ENCODE measurements at regions not wholly inside any gene's neighbourhood (a gene's known extent, or its start where the extent isn't known, plus 50 kb on each side); places are given as distances from the start of the nearest gene placed in this dataset.
A peak's percentile ranks its signal among the peaks of the same experiment; 100 is the strongest.

GRCh38 chr11:24390762-24391161 lies 106.1 kb upstream of the LUZP2 start:
- H3K4me3 ChIP-seq: no peak overlapping the region

GRCh38 chr11:24391167-24391566 lies 105.7 kb upstream of the LUZP2 start:
- no peaks in the 10 kb centered on the region for H3K4me1 ChIP-seq (ENCODE audit: low read depth)
- no peak overlapping the region for H3K27ac ChIP-seq
- peak in 1 of 2 donors; percentile 60 for DNase-seq (ENCODE audit: low read depth in 1 of 2, low spot score in 1 of 2)
- no peak for TF ChIP-seq CTCF (IDR thresholded peaks at IDR 0.05; ENCODE audit: low read depth, low read length)
- no peak overlapping the region for H3K4me3 ChIP-seq
- H3K27me3 ChIP-seq: no peaks in the 10 kb centered on the region
- H3K9me3 ChIP-seq (ENCODE audit: low read depth): no peaks in the 10 kb centered on the region
- no peaks in the 10 kb centered on the region for H3K36me3 ChIP-seq

More at GRCh38 chr11:24390762-24391161, 106.1 kb upstream of the LUZP2 start:
- H3K27me3 ChIP-seq: no peaks in the 10 kb centered on the region
- TF ChIP-seq CTCF (IDR thresholded peaks at IDR 0.05; ENCODE audit: low read depth, low read length): no peak
- DNase-seq (ENCODE audit: low read depth in 1 of 2, low spot score in 1 of 2): no peak
- H3K4me1 ChIP-seq (ENCODE audit: low read depth): no peaks in the 10 kb centered on the region
- no peak overlapping the region for H3K27ac ChIP-seq
- H3K9me3 ChIP-seq (ENCODE audit: low read depth): no peaks in the 10 kb centered on the region
- H3K36me3 ChIP-seq: no peaks in the 10 kb centered on the region

- H3K27me3 ChIP-seq: no peaks in the 10 kb centered on the region
- no peak for DNase-seq (ENCODE audit: low read depth in 1 of 2, low spot score in 1 of 2)
- H3K36me3 ChIP-seq: no peaks in the 10 kb centered on the region
- H3K9me3 ChIP-seq (ENCODE audit: low read depth): no peaks in the 10 kb centered on the region
- H3K27ac ChIP-seq: no peak overlapping the region
- no peak for TF ChIP-seq CTCF (IDR thresholded peaks at IDR 0.05; ENCODE audit: low read depth, low read length)
- H3K4me1 ChIP-seq (ENCODE audit: low read depth): no peaks in the 10 kb centered on the region
- no peak overlapping the region for H3K4me3 ChIP-seq
These were observed 96.7 kb upstream of the LUZP2 start for GRCh38 chr11:24400059-24400665.

GRCh38 chr11:24406389-24406788 lies 90.5 kb upstream of the LUZP2 start:
- Histone ChIP-seq H3K27me3 (no peaks in the 10 kb centered on the region), H3K27ac (no peak overlapping the region), H3K4me3 (no peak overlapping the region), H3K4me1 (ENCODE audit: low read depth) (peaks cover 15% of the 10 kb centered on the region), H3K9me3 (ENCODE audit: low read depth) (no peaks in the 10 kb centered on the region), H3K36me3 (no peaks in the 10 kb centered on the region)
- no peak for DNase-seq (ENCODE audit: low read depth in 1 of 2, low spot score in 1 of 2)
- TF ChIP-seq CTCF (IDR thresholded peaks at IDR 0.05; ENCODE audit: low read depth, low read length): no peak

- no peak overlapping the region for H3K27ac ChIP-seq
- TF ChIP-seq CTCF (IDR thresholded peaks at IDR 0.05; ENCODE audit: low read depth, low read length): no peak
- no peaks in the 10 kb centered on the region for H3K36me3 ChIP-seq
- H3K4me3 ChIP-seq: no peak overlapping the region
- peaks cover 15% of the 10 kb centered on the region for H3K4me1 ChIP-seq (ENCODE audit: low read depth)
- no peaks in the 10 kb centered on the region for H3K9me3 ChIP-seq (ENCODE audit: low read depth)
- H3K27me3 ChIP-seq: no peaks in the 10 kb centered on the region
- no peak for DNase-seq (ENCODE audit: low read depth in 1 of 2, low spot score in 1 of 2)
These were observed 89.9 kb upstream of the LUZP2 start for GRCh38 chr11:24406980-24407379.

Measured in cardiac muscle cell (in vitro differentiated cells and primary cell).